ENCODE measurements at regions not wholly inside any gene's neighbourhood (a gene's known extent, or its start where the extent isn't known, plus 50 kb on each side); places are given as distances from the start of the nearest gene placed in this dataset.

- Histone ChIP-seq H3K27ac (no peak overlapping the region), H3K36me3 (no peaks in the 10 kb centered on the region), H3K27me3 (no peaks in the 10 kb centered on the region), H3K9me3 (no peaks in the 10 kb centered on the region), H3K4me3 (no peak overlapping the region), H3K4me1 (peaks cover 5% of the 10 kb centered on the region)
- TF ChIP-seq CTCF (IDR thresholded peaks at IDR 0.05) (no peak), POLR2AphosphoS5 (IDR thresholded peaks at IDR 0.05; ENCODE audit: insufficient read depth in 1 of 2, low read depth in 1 of 2) (no peak), POLR2A (IDR thresholded peaks at IDR 0.05) (no peak)
- peak in 1 of 2 donors; percentile 77 for DNase-seq (ENCODE audit: extremely low spot score in 2 of 2)
- intact Hi-C loops (cut with DNase I), result no loop called here
Observed at GRCh38 chr10:7092603-7093002, 318.2 kb downstream of the SFMBT2 start.

- no peaks in the 10 kb centered on the region for H3K9me3 ChIP-seq
- TF ChIP-seq POLR2A (IDR thresholded peaks at IDR 0.05) (no peak), POLR2AphosphoS5 (IDR thresholded peaks at IDR 0.05; ENCODE audit: insufficient read depth in 1 of 2, low read depth in 1 of 2) (peak; percentile 34 to 54)
- H3K27ac ChIP-seq, result no peak overlapping the region
- peak in 1 of 2 donors; percentile 76 for DNase-seq (ENCODE audit: extremely low spot score in 2 of 2)
- peaks cover 8% of the 10 kb centered on the region for H3K4me1 ChIP-seq
- no peak overlapping the region for H3K4me3 ChIP-seq
- intact Hi-C loops (cut with DNase I), result no loop called here
- no peaks in the 10 kb centered on the region for H3K27me3 ChIP-seq
- no peaks in the 10 kb centered on the region for H3K36me3 ChIP-seq
Observed at GRCh38 chr10:7090529-7090928, 320.3 kb downstream of the SFMBT2 start.

GRCh38 chr10:7085913-7086589 lies 324.8 kb downstream of the SFMBT2 start:
- peaks cover 20% of the 10 kb centered on the region for H3K4me1 ChIP-seq
- peak in 1 of 2 donors; percentile 79 for DNase-seq (ENCODE audit: extremely low spot score in 2 of 2)
- H3K9me3 ChIP-seq, result no peaks in the 10 kb centered on the region
- no peaks in the 10 kb centered on the region for H3K27me3 ChIP-seq
- peak overlapping the region in 1 of 2 donors; percentile 2 for H3K4me3 ChIP-seq
- TF ChIP-seq POLR2A (IDR thresholded peaks at IDR 0.05) (no peak), POLR2AphosphoS5 (IDR thresholded peaks at IDR 0.05; ENCODE audit: insufficient read depth in 1 of 2, low read depth in 1 of 2) (peak in 1 of 2 donors; percentile 24)
- intact Hi-C loops (cut with DNase I), result no loop called here
- H3K36me3 ChIP-seq, result no peaks in the 10 kb centered on the region
- peak overlapping the region; percentile 0 for H3K27ac ChIP-seq

GRCh38 chr10:7085147-7085912 lies 325.5 kb downstream of the SFMBT2 start:
- Histone ChIP-seq H3K4me3 (peak overlapping the region in 1 of 2 donors; percentile 2), H3K4me1 (peaks cover 20% of the 10 kb centered on the region), H3K36me3 (no peaks in the 10 kb centered on the region), H3K27me3 (no peaks in the 10 kb centered on the region), H3K27ac (peak overlapping the region; percentile 0), H3K9me3 (no peaks in the 10 kb centered on the region)
- no peak for TF ChIP-seq POLR2AphosphoS5 (IDR thresholded peaks at IDR 0.05; ENCODE audit: insufficient read depth in 1 of 2, low read depth in 1 of 2)
- TF ChIP-seq CTCF (IDR thresholded peaks at IDR 0.05), result no peak
- no peak for TF ChIP-seq POLR2A (IDR thresholded peaks at IDR 0.05)
- DNase-seq (ENCODE audit: extremely low spot score in 2 of 2), result peak in 1 of 2 donors; percentile 75
- intact Hi-C loops (cut with DNase I), result no loop called here

- H3K4me3 ChIP-seq, result no peak overlapping the region
- TF ChIP-seq CTCF (IDR thresholded peaks at IDR 0.05), result no peak
- no peak for TF ChIP-seq POLR2AphosphoS5 (IDR thresholded peaks at IDR 0.05; ENCODE audit: insufficient read depth in 1 of 2, low read depth in 1 of 2)
- TF ChIP-seq POLR2A (IDR thresholded peaks at IDR 0.05), result no peak
- H3K27me3 ChIP-seq, result no peaks in the 10 kb centered on the region
- H3K27ac ChIP-seq, result no peak overlapping the region
- H3K4me1 ChIP-seq, result peaks cover 15% of the 10 kb centered on the region
- DNase-seq (ENCODE audit: extremely low spot score in 2 of 2), result peak in 1 of 2 donors; percentile 16
- no peaks in the 10 kb centered on the region for H3K9me3 ChIP-seq
- intact Hi-C loops (cut with DNase I), result no loop called here
- H3K36me3 ChIP-seq, result no peaks in the 10 kb centered on the region
Observed at GRCh38 chr10:7084280-7085005, 326.4 kb downstream of the SFMBT2 start.

Measured in vagina (tissue), 2 donors.